ENCODE measurements at regions not wholly inside any gene's neighbourhood (a gene's known extent, or its start where the extent isn't known, plus 50 kb on each side); places are given as distances from the start of the nearest gene placed in this dataset.

- TF ChIP-seq BHLHE40 (IDR thresholded peaks at IDR 0.05; ENCODE audit: borderline replicate concordance) (no peak), SP1 (IDR thresholded peaks at IDR 0.05) (no peak), ZNF384 (IDR thresholded peaks at IDR 0.05) (no peak), NFRKB (IDR thresholded peaks at IDR 0.05) (no peak), ARNT (IDR thresholded peaks at IDR 0.05) (no peak), PKNOX1 (IDR thresholded peaks at IDR 0.05) (no peak), FOXK2 (IDR thresholded peaks at IDR 0.05) (no peak), SUZ12 (IDR thresholded peaks at IDR 0.05) (no peak)
Measured at GRCh38 chr18:40120796-40121391, 1834.1 kb upstream of the PIK3C3 start.

All from HEK293T (cell line).